GM23338 (cell line): ENCODE measurements at regions not wholly inside any gene's neighbourhood (a gene's known extent, or its start where the extent isn't known, plus 50 kb on each side); places are given as distances from the start of the nearest gene placed in this dataset.

Experiments
- ATAC-seq: fragments of 200-7000 bp; cut with Tn5 transposase; 3 replicates; pipeline ENCODE4 v1.9.1; 2020
- DNase-seq: peaks from one replicate; pipeline ENCODE4 v3.0.0-alpha.2; 2015; ENCODE audit warnings: low spot score
- H2AFZ ChIP-seq: fragments of 200-600 bp; sonication (generic); 2 replicates; pipeline ENCODE4 v1.8.0; 2016; ENCODE audit warnings: antibody characterized with exemption, mild to moderate bottlenecking, moderate library complexity
- H3F3A ChIP-seq: fragments of 200-600 bp; sonication (generic); replicated peaks from 2 replicates; pipeline ENCODE4 v1.8.0; 2017; ENCODE audit warnings: antibody characterized with exemption, mixed run types, low read depth
- H3K27ac ChIP-seq: fragments of 200-600 bp; sonication (generic); 2 replicates; pipeline ENCODE4 v1.6.1; 2016; ENCODE audit warnings: low read depth
- H3K27me3 ChIP-seq: fragments of 200-600 bp; sonication (generic); 2 replicates; pipeline ENCODE4 v1.8.0; 2016; ENCODE audit warnings: mild to moderate bottlenecking, mixed run types, moderate library complexity; ENCODE audit not compliant: insufficient read depth
- H3K36me3 ChIP-seq: fragments of 200-600 bp; sonication (generic); 2 replicates; pipeline ENCODE4 v1.8.0; 2016; ENCODE audit warnings: mild to moderate bottlenecking; ENCODE audit not compliant: insufficient read depth
- H3K4me1 ChIP-seq: fragments of 200-600 bp; sonication (generic); 2 replicates; pipeline ENCODE4 v1.8.0; 2016; ENCODE audit warnings: mild to moderate bottlenecking, moderate library complexity; ENCODE audit not compliant: insufficient read depth
- H3K4me2 ChIP-seq: fragments of 200-600 bp; sonication (generic); 2 replicates; pipeline ENCODE4 v1.7.1; 2017; ENCODE audit warnings: mixed run types
- H3K4me3 ChIP-seq: fragments of 200-600 bp; sonication (generic); 2 replicates; pipeline ENCODE4 v1.6.1; 2016; ENCODE audit warnings: mixed run types
- H3K79me2 ChIP-seq: fragments of 200-600 bp; sonication (generic); replicated peaks from 2 replicates; pipeline ENCODE4 v1.8.0; 2017; ENCODE audit warnings: mild to moderate bottlenecking; ENCODE audit not compliant: insufficient read depth
- H3K9me2 ChIP-seq: fragments of 200-600 bp; sonication (generic); 2 replicates; pipeline ENCODE4 v1.8.0; 2017; ENCODE audit not compliant: insufficient read depth
- H4K20me1 ChIP-seq: fragments of 200-600 bp; sonication (generic); replicated peaks from 2 replicates; pipeline ENCODE4 v1.8.0; 2017; ENCODE audit warnings: mild to moderate bottlenecking; ENCODE audit not compliant: insufficient read depth
- H3K27ac Mint-ChIP-seq: 2 replicates; pipeline ENCODE4 v1.8.0; 2020; ENCODE audit warnings: inconsistent platforms, mild to moderate bottlenecking, moderate library complexity, mixed read lengths
- H3K27me3 Mint-ChIP-seq: 3 replicates; pipeline ENCODE4 v1.8.0; 2022; ENCODE audit warnings: low read depth, mild to moderate bottlenecking, moderate library complexity, mixed read lengths, inconsistent platforms; ENCODE audit not compliant: insufficient read depth, poor library complexity
- H3K36me3 Mint-ChIP-seq: 3 replicates; pipeline ENCODE4 v1.8.0; 2021; ENCODE audit warnings: low read depth, mild to moderate bottlenecking, inconsistent platforms, moderate library complexity, mixed read lengths
- H3K4me1 Mint-ChIP-seq: 3 replicates; pipeline ENCODE4 v1.8.0; 2020; ENCODE audit warnings: mild to moderate bottlenecking, inconsistent platforms, mixed read lengths
- H3K4me3 Mint-ChIP-seq: 3 replicates; pipeline ENCODE4 v1.8.0; 2021; ENCODE audit warnings: moderate library complexity, mild to moderate bottlenecking, inconsistent platforms, mixed read lengths
- H3K9me3 Mint-ChIP-seq: 3 replicates; pipeline ENCODE4 v1.8.0; 2020; ENCODE audit warnings: moderate library complexity, mild to moderate bottlenecking, inconsistent platforms, mixed read lengths
- CREB1 ChIP-seq: fragments of 250-450 bp; sonication (Bioruptor Pico); IDR thresholded peaks from 2 replicates; pipeline ENCODE4 v1.5.0; 2020; ENCODE audit warnings: low read depth, mild to moderate bottlenecking, moderate library complexity
- CTCF ChIP-seq, 2 experiments: fragments of 200-600 bp in 1 of 2; sonication (generic) in 1 of 2; conservative IDR thresholded peaks; 2 replicates each; pipeline versions ENCODE4 v1.5.1 to v1.6.1; 2016 to 2017; ENCODE audit warnings: antibody characterized with exemption in 2 of 2, low read depth in 2 of 2, mild to moderate bottlenecking in 2 of 2, moderate library complexity in 1 of 2
- ETS1 ChIP-seq: IDR thresholded peaks from 2 replicates; pipeline ENCODE4 v1.6.1; 2016; ENCODE audit warnings: antibody characterized with exemption
- EZH2 ChIP-seq: fragments of 200-600 bp; sonication (generic); IDR thresholded peaks from one replicate; pipeline ENCODE4 v1.8.0; 2017; ENCODE audit warnings: antibody characterized with exemption, mild to moderate bottlenecking, low read depth; ENCODE audit not compliant: unreplicated experiment
- EZH2phosphoT487 ChIP-seq: fragments of 200-600 bp; sonication (generic); IDR thresholded peaks from one replicate; pipeline ENCODE4 v1.8.1; 2018; ENCODE audit warnings: antibody characterized with exemption; ENCODE audit not compliant: unreplicated experiment
- JUNB ChIP-seq: IDR thresholded peaks from one replicate; pipeline ENCODE4 v1.6.1; 2016; ENCODE audit warnings: antibody characterized with exemption; ENCODE audit not compliant: unreplicated experiment
- POLR2AphosphoS5 ChIP-seq: IDR thresholded peaks from 2 replicates; pipeline ENCODE4 v1.6.1; 2016; ENCODE audit warnings: antibody characterized with exemption, low read depth
- STAT1 ChIP-seq: IDR thresholded peaks from one replicate; pipeline ENCODE4 v1.6.1; 2016; ENCODE audit warnings: antibody characterized with exemption; ENCODE audit not compliant: unreplicated experiment
- ZNF114 ChIP-seq: fragments of 250-450 bp; sonication (Bioruptor Pico); IDR thresholded peaks from 2 replicates; pipeline ENCODE4 v1.5.0; 2020; ENCODE audit warnings: mild to moderate bottlenecking, moderate library complexity
- ZNF331 ChIP-seq: fragments of 250-450 bp; sonication (Bioruptor Pico); IDR thresholded peaks from 2 replicates; pipeline ENCODE4 v1.5.0; 2020; ENCODE audit warnings: low read depth, mild to moderate bottlenecking, moderate library complexity
- ZNF462 ChIP-seq: fragments of 250-450 bp; sonication (Bioruptor Pico); IDR thresholded peaks from 2 replicates; pipeline ENCODE4 v1.5.0; 2020; ENCODE audit warnings: mild to moderate bottlenecking, moderate library complexity

- TF ChIP-seq STAT1 (no peak), ZNF114 (no peak)
These were observed 114.8 kb downstream of the KDR start (continued) for GRCh38 chr4:55010550-55010949.

- Mint-ChIP-seq H3K27ac (no peak overlapping the region), H3K4me3 (no peak overlapping the region), H3K27me3 (no peaks in the 10 kb centered on the region), H3K36me3 (no peaks in the 10 kb centered on the region), H3K9me3 (no peaks in the 10 kb centered on the region; the same call in 2 of the 3 replicates), H3K4me1 (peaks cover 8% of the 10 kb centered on the region)
- H3K9me2 ChIP-seq = 0 out of 2 replicates have a peak, but pooled peaks cover 8% of the 10 kb centered on the region
- no peaks in the 10 kb centered on the region for H3F3A ChIP-seq
- no peaks in the 10 kb centered on the region for H3K79me2 ChIP-seq
- H4K20me1 ChIP-seq = no peaks in the 10 kb centered on the region
- DNase-seq (peak; percentile 58), ATAC-seq (peak; percentile 85)
- peak overlapping the region; percentile 69; the same call in 1 of the 2 replicates for H2AFZ ChIP-seq
- H3K27ac ChIP-seq = no peak overlapping the region
- H3K4me2 ChIP-seq = no peak overlapping the region
- H3K27me3 ChIP-seq = no peaks in the 10 kb centered on the region
- H3K36me3 ChIP-seq = no peaks in the 10 kb centered on the region
- H3K4me1 ChIP-seq = peaks cover 3% of the 10 kb centered on the region; the same call in 1 of the 2 replicates
- H3K4me3 ChIP-seq = no peak overlapping the region
- TF ChIP-seq CTCF (conservative IDR thresholded peaks at IDR 0.05; ENCODE audit: low read depth in 2 of 2) (peak; percentile 66 to 81), POLR2AphosphoS5 (no peak), JUNB (no peak), CREB1 (CRISPR knock-in tag) (no peak), ZNF462 (CRISPR knock-in tag) (no peak), EZH2 (no peak), ZNF114 (0 out of 2 replicates have a peak, but pooled peaks have one; percentile 46), EZH2phosphoT487 (no peak), ZNF331 (no peak), ETS1 (no peak), STAT1 (no peak)
These were observed 117.0 kb downstream of the KDR start for GRCh38 chr4:55008166-55009056.
